Inflammatory macrophage treated with lipopolysaccharide for 1 hour (primary cell): ENCODE measurements at regions not wholly inside any gene's neighbourhood (a gene's known extent, or its start where the extent isn't known, plus 50 kb on each side); places are given as distances from the start of the nearest gene placed in this dataset.

ENCODE experiments used
- DNase-seq, 2 donors: peaks; one replicate each; pipeline ENCODE4 v3.0.0-alpha.2; 2020 to 2022

DNA sequence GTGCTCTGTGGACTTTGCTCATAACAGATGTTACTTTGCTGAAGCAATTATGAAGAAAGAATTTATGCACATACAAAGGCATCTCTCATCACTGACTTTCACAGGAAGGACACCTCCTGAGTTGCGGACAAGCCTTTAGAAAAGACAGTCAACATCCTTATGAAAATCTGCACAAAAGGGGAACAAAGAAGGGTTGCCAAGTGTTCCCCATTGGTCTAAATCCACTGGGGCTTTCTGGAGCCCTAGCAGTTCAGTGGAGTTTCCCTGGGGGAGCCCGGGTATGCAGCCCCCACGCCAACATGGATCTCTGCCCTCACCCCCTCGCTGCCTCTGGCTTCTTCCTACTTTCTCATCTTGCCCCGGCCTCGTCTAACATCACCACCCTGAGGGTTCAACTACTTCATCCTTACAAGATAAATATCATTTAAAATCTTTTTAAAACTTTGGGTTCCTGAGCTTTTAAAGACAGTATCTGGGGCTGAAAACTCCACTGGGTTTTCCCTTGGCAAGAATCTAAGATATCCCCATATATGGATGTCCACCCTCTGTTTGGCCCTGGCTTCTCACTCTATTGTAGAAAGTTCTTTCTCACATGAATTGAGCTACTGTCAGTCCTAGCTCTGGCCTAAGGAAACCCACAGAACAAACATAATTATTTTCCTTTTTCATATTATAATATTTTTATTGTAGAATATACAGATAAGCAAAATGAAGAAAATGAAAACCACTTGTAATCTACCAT, 207.9 kb upstream of the RGMA start:
- DNase-seq, result peak; percentile 10 to 56

DNA sequence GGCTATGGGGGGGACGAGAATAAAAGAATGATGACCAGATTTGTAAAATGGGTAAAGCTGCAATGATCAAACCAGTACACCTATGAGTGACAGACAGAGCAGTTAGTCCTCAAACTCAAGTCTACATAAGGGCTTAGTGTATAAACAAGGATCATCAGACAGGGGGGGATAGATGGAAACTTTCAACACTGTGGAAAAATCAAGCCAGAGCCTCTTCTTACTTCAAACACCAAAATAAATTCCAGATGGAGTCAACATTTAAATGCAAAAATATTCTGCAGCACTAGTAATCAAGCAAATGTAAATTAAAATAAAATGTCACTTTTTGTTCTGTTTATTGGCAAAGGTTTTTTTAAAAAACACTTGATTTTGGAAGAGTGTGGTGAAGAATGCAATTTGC, 205.9 kb upstream of the RGMA start:
- no peak for DNase-seq

DNA sequence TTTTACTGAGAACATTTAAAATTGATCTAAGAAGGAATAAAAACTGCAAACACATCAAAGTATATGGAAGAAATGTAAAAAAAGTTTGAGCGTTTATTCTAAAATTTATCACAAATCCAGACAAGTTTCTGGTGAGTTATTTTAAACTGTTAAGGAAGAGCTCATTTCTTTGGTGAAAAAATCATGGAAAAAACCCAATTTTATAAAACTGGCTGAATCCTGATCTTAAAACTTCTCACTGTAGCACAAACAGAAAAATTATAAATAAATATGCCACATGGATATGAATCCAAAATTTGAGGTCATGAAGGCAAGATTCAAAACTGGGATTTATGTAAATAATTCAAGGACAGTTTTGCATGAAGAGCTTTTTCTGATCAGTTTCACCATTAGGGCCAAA, 205.1 kb upstream of the RGMA start:
- DNase-seq, result no peak

GRCh38 chr15:93291380-93291779, 202.4 kb upstream of the RGMA start:
- no peak for DNase-seq

DNA sequence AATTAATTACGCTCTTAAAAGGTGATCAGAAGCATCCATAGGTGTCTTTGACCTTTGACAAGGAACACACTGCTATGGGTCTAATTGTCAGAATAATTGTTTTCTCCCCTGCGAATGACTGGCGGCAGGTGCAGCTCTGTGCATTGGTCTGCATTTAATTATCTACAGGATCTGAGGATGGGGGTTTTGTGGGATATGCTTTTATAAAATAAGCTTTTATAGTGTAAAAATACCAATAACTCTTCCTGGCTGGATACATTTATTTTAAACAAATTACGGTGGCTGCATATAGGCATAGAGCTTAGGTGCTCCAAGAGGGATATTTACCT, 201.6 kb upstream of the RGMA start:
- DNase-seq, result no peak

DNA sequence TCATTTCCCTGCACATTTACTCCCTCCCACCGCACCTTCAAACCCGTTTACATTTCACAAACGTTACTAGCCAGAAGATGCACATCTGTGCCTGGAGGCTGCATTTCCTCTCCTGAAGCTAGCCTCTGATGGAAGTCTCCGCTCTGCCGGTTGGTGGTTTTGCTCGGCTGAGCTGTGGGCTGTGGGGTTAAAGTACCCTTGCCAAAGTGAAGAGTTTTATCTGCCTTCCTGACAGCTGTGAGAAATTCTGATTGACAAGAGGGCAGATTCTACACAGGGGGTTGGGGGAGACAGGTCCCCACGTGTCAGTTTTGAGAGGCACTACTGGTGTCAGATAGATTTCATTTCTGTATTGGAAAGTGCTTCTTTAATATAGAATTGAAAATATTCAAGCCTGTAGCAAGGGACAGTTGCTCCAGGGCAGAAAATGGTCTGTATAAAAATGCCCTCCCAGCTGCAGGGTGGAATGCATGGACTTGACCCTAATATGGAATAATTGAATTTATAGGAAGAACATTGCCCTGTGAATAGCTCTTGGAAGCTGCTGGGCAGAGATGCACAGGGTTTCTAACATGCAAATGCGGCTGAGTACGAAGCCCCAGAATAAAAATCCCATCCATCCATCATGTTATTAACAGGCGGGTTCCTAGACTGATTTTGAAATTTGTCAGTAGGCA, 201.1 kb upstream of the RGMA start:
- no peak for DNase-seq

DNA sequence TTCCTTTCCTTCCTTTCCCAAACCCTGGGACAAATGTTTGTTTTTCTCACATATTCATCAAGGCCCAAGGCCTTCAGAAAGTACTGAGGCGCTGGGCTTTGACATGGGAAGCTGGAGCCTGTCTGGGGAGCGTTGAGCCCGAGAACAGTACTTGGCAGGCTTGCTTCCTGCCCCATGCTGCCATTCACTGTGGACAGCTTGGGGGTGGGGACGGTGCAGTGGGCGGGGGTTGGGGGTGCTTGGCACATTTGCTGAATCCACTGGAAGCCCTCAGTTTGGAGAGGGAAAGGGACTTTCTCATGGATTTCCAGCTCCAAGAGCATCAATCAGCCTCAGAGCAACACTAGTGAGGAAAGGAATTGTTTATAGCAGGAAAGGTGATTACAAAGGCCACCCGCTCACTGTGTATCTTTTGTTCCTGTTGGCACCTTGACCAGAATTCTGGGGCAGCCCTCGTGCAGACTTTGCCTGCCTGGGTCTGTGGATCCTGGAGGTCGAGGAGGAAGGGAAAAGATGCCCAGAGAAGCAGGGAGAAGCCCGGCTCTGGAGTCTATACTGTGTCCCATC, 199.8 kb upstream of the RGMA start:
- no peak for DNase-seq

DNA sequence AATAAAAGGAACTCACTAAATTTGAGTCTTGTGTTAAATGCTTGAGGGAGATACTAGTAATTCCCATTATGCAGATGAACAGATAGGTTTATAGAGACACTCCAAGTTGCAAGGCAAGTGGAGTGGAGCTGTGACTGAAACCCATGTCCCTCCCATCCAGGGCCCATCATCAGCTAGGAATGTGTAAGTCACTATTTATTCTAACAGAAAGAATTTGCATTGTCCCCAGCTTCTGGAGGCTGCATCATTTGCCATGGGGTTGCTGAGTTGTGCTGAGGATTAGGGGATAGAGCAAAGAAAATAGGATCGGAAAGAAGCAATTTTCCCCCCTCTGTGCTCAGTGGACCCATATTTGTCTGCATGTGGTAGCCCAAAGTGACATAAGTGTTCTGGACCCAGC, 197.4 kb upstream of the RGMA start:
- no peak for DNase-seq

DNA sequence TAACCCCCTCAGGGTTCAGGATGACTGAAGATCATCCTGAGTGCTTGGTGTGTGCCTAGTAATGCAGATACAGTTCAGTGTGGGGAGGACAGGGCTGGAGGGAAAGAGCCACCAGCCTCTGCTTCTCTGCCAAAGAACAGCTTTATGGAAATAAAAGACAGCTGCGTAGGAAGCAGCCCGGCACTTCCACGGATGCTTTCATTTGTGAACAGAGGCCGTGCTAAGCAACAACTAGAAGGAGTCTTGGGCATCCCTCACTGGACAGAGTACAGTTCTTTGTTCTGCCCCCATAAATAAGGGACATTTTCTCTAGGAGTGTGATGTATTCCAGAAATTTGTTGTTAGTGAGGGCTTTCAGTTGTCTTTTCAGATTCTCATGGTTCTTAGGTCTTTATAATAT, 194.8 kb upstream of the RGMA start:
- no peak for DNase-seq

- DNase-seq, result no peak
Measured at GRCh38 chr15:93282808-93283207, 193.8 kb upstream of the RGMA start.

DNA sequence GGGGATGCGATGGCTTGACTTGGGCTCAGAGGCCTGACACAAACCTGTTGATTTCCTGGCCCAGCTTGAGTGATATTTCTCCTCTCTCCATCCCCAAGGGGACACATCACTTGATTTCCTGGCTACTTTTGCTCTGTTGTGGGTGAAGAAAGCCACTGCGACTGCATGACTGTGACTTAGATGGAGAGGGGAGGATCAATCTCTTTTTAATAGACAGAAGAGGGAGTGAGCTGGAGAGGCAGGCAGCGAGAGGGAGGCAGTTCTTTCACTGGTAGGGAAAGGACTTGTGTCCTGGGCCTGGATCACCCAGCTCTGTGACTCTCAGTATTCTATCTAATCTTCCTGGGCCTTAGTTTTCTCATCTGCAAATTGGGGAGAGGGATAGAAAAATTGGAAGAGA, 189.8 kb upstream of the RGMA start:
- no peak for DNase-seq

- DNase-seq, result no peak
Measured at GRCh38 chr15:93278006-93278405, 189.0 kb upstream of the RGMA start.

- DNase-seq, result no peak
Measured at GRCh38 chr15:93274257-93274656, 185.2 kb upstream of the RGMA start.

DNA sequence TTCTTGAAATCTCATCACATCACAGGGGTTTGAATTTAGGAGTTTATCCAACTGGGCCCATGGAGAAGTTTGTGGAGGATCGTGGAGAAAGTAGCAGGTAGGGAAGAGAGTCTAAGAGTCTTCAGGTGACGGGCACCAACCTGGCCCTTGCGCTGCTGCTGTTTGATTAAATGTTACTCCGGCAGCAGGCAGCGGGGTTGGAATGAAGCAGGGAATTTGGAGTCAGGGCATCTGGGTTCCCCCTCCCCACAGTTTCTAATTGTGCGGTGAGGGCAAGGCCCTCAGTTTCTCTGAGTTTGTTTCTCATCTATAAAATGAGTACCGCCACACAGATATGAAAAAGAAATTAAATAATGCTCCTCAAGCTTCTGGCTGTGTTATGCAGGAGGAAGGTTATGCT, 182.9 kb upstream of the RGMA start:
- no peak for DNase-seq

- no peak for DNase-seq
Measured at GRCh38 chr15:93270937-93271467, 182.0 kb upstream of the RGMA start.

DNA sequence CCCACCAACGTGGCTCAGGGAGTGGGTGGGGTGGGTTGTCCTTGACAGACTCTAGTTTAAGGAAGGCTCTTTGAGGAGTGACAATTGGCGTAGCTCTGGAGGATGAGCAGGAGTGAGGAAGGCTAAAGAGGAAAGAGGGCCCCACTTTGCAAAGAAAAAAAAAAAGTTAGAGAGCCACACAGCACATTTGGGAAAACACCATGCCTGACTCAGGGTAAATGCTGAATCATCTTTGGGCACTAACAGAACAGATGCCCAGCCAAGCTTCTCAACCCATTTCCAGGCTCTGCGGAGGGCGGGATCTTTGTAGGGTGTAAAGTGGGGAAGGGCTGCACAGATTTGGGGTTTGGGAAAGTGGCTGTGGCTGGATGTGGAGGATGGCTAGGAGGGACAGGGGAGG, 179.1 kb upstream of the RGMA start:
- no peak for DNase-seq

- DNase-seq, result no peak
Measured at GRCh38 chr15:93266291-93266690, 177.3 kb upstream of the RGMA start.

GRCh38 chr15:93265111-93265556, 176.1 kb upstream of the RGMA start:
- DNase-seq, result peak in 1 of 2 donors; percentile 12

DNA sequence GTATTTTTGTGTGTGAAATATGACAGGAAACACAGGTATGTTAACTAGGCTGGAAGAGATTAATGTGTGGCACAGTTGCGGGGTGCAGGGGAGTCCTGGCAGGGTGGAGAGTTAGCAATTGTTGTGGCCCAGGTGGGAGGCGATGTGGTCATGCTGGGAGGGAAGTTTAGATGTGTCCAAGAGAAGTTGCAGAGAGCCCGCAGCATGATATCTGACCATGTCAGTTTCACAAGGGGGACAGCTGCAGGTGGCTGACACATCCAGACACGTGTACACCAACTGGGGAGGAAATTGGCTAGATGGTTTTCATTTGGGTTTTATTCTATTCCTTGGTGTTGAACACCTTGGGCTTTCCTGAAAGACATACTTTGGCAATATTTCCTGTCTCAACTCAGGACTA, 172.8 kb upstream of the RGMA start:
- no peak for DNase-seq

DNA sequence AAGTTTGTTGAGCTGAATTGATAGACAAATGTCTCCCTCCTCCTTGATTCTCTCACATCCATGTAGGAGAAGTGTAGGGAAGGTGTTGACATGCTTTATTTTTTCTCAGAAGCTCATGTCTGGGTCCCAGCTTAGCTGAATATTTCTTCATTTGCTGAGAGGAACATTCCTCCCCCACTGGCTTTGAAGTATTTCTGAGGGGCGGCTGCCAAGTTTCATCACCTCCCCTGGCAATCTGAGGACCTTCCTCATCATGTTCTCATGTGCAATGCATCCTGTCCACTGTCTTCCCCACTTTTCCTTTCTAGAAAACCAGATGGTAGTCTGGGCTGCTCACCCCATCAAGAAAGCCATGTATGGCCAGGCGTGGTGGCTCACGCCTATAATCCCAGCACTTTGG, 168.9 kb upstream of the RGMA start:
- no peak for DNase-seq

DNA sequence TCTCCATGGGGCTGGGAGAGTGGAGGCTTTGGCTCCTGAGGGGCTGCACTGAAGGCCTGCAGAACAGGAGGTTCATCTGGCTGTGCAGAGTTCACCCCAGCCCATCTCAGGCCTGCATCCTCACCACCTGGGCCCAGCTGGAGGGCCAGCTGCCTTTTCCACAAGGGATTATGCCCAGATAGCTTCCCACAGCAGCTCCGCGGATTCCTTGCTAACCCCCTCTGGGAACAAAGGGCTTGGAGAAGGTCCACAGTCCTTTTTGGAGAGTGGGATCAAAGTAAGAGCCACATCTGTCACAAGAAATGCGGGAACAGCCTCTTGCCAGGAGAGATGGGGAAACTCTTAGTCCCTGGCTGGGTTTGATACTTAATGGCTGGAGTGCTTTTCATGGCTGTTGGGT, 164.7 kb upstream of the RGMA start:
- no peak for DNase-seq

- peak; percentile 20 to 30 for DNase-seq
Measured at GRCh38 chr15:93252780-93253179, 163.8 kb upstream of the RGMA start.

DNA sequence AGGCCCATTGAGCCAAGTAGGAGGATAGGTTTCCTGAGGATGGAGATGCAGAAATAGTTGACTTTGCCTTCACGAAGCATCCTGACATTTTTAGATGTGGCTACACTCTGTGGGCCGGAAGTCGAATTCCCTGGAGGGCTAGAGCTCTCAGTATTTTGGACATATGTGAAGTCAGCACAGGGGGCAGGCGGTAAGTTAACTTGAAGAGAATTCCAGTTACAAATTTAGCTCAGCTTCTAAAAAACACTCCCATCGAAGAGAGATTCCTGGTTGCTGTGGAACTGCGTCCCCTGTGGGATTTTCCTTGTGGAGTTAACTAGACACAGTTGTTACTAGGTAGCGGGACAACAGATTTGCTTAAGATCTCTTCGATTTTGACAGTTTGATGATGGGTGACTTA, 161.9 kb upstream of the RGMA start:
- DNase-seq, result no peak

- DNase-seq, result peak; percentile 61 to 66
Measured at GRCh38 chr15:93250209-93250608, 161.2 kb upstream of the RGMA start.
